GM19025 (cell line): ENCODE measurements at regions not wholly inside any gene's neighbourhood (a gene's known extent, or its start where the extent isn't known, plus 50 kb on each side); places are given as distances from the start of the nearest gene placed in this dataset.

ENCODE experiments used
- ATAC-seq: cut with Tn5 transposase; IDR thresholded peaks from one replicate; pipeline ENCODE4 v1.9.1; 2021; ENCODE audit warnings: mild to moderate bottlenecking, low read depth, moderate library complexity; ENCODE audit not compliant: unreplicated experiment

DNA sequence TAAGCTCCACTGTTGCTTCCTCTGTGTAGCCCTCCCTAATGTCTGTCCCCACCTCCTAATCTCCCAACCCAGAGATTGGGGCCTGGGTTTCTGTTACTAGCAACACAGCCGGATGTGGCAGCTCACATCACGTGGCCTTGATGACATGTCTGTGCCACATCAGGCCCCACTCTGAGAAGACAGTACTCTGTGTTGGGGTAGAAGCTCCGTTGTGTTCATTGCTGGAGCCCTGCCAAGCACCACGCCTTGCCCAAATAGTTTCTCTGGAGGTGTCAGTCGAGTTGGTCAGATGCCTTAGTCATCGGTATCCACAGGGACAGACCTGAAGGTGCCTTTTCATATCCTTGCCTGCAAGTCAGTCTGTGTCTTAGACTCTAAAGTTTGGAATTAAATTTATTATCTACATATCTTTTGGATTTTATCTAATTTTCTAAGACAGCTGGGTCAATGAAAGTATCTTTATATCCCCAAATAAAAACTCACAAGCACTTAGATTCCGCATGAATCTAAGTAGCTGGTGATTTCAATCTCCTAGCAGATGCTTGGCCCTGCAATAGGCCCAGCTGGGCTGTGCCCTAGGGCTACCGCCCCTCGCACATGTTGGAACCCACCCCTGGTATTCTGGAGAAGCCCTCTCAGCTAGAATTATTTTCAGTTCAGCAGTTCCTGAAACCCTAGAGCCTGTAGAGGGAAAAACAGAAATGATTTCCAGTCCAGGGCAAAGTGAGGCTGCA is 204.0 kb upstream of the TSHZ3 start:
- no peak for ATAC-seq

DNA sequence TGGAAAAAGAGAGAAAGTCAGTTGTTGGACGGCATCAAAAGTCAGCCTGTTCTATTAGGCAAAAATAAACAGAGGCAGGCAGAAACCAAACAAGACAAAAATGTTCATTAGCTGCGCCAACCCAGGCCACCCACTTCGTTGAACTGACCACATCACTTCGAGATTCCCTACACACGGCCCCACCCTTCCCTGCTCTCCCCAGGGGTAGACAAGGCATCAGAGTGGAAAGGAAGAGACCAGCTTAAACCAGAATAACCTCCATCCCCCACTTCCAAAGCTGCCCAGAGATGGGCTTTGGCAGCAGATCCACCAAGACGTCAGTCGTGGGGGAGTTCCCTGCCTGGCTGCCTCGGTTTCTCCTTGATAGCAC is 204.6 kb upstream of the TSHZ3 start:
- no peak for ATAC-seq

DNA sequence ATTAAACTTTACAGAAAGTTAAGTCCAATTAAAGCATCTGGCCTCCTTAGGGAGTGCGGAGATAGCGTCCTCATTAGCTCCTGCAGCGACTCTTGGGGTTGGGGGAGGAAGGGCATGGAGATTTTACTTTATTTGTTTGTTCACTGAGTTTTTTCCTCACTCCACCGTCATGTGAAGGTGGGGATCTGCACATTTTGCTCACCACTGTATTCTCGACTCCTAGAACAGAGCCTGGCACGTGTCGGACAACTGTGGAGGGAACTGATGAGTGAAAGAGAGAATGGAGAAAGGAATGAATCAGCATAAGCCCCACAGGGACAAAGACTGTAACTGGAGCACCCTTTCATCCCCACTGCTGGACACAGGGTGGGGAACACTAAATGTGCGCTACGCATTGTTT is 205.1 kb upstream of the TSHZ3 start:
- no peak for ATAC-seq

DNA sequence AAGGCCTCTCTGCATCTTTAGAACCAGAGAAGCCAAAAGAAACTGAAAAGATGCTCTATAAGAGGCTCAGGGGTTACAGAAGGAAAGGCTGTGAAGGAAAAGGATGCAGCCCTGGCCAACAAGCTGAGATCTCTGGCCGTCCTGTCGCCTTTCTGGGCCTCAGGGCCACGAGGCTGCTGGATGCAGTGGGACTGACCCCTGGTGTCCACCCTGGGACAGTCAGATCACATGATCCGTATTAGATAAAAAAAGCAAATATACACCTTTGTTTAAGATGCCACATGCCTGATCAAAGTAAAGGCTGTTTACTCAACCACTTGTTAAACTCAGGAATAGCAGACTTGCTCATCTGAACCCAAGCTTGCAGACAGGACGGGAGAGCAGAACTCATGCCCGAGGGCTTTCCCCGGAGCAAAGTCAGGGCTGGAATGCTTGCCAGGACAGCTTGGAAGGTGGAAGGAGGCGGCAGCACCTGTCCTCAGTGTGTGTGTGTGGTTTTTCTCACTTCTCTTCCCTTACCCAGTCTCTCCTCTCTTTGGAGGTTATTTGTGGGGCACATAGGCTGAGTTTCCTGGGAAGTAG is 206.5 kb upstream of the TSHZ3 start:
- ATAC-seq = no peak

DNA sequence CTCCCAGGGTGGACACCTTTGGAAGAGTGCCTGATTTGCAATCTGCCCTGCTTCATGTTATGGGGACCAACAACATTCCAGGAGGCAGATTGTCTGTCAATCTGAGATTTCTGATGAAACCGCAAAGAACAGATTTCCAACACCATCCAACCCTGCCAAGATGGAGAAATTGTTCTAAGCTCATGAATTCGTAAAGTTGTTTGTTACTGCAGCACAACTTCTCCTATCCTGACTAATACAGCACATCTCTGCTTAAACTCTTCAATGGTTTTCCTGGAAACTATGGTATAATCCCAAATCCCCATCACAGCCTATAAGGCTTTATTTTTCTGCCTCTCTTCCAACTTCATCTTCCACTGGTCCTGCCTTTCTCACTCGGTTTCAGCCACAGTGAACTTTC is 210.3 kb upstream of the TSHZ3 start:
- no peak for ATAC-seq

DNA sequence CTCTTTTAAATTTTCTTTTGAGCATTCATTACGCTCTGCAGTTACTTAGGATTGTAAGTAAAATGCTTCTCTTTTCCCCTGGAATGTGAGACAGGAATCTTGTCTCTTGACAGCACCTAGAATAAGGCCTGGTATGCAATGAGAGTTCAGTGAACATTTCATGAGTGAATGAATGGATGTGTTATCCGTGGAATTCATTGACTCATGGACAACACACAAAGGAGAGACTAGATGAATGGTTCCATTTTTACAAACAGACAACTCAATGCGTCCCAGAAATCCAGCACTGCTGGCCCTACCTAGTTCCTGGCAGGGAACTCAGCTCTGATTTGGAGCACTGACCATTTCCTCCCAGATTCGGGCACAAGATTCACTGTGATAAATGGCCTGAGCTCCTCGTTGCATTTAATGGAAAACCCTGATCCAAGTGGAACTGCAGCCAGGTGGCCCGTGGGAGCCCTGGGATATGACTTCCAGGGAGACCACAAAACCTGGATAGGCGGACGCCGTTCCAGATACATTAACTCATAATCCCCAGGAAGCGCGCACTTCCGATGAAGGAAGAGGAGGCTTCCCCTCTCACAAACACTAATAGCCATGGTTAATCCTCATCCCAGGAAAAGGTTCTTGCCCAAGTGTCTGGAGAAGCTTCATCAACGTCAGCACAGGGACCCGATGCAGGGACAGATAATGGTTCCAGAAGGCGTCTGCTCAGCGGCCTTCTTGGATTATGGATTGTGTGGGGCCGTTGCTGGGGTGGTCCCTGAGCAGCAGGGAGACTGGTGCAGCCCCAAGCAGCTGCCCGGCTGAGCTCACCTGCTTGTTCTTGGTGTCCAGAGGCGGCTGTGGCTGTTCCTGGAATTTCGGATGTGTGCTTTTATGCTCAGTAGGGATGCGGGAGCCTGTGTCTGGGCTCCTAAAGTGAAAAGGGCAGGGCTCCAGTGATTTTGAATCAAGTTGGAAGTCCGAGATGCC is 211.1 kb upstream of the TSHZ3 start:
- ATAC-seq = no peak

DNA sequence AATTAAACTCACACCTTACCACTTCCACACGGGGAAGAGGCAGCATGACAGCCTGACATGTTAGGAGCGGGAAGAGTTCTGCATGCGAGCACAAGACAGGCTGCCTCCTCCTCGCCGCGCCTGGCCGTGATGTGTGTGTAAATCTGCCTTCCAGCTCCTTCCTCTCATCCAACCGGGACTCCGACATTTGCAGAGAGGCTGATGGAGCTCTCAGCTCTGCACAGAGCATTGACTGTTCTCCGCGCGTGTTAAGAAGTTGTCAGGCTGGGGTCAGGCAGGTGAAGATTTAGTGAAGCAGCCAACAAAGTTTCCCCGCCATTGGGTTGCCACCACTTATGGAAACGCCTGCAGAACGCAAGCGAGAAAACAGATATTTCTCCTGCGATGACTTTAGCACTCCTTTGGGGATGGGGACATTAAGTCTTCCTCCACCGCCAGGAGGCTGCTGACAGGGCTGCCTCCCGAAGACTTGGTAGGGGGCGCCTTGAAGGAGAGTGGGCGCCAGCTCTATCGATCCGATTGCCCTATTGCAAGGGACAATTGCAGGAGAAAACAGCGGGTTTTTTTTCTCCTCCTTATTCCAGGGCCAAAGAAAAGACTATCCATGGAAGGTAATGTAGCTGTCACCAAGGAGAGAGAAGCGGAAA is 213.9 kb upstream of the TSHZ3 start:
- no peak for ATAC-seq

DNA sequence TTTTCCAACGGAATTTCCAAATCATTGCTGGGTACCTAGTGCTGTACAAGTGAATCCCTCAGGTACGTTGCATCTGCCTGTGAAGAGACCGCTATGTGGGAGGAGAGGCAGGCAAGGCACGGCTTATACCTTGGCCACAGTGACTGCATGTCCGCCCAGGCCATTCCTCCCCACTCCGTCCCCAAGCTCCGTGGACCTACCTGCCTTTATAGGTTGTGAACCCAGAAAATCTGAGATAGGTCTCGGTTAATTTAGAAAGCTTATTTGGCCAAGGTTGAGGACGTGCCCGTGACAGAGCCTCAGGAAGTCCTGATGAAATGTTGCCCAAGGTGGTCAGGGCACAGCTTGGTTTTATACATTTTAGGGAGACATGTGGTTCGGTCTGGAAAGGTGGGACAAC is 218.5 kb upstream of the TSHZ3 start:
- ATAC-seq = no peak

DNA sequence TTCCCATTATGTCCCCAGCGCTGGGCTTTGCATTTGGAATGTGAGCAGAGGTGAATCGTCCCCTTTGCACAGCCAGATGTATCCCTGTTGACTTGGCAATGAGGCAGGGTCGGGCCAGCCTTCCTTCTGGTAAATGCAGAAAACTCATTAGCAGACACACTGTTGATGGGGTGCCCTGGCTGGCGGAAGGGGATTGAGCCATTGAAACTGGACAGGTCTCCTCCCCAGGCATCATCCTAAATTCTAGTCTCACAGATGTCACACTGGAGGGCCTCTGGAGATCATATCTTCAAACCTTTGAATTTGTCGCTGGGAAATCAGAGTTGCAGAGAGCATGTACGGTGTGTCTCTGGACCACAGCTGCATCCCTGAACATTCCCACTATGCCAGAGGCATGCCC is 219.5 kb upstream of the TSHZ3 start:
- no peak for ATAC-seq

DNA sequence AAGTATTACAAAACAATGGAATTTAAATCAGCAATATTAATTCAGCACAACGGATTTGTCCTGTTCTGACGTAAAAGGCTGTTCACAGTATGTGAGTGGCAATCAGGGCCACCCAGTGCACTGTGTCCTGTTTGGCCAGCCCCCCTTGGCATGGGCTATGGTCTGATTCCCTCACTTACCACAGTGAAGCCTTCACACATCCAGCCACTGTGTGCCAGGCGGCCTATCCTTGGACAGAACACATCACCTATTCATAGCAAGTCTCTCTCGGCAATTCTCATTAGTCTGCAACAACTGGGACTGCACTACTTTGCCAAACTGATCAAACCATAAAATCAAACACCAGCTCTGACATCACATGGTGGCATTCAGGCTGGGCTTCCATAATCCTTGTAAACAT is 221.5 kb upstream of the TSHZ3 start:
- ATAC-seq = no peak

DNA sequence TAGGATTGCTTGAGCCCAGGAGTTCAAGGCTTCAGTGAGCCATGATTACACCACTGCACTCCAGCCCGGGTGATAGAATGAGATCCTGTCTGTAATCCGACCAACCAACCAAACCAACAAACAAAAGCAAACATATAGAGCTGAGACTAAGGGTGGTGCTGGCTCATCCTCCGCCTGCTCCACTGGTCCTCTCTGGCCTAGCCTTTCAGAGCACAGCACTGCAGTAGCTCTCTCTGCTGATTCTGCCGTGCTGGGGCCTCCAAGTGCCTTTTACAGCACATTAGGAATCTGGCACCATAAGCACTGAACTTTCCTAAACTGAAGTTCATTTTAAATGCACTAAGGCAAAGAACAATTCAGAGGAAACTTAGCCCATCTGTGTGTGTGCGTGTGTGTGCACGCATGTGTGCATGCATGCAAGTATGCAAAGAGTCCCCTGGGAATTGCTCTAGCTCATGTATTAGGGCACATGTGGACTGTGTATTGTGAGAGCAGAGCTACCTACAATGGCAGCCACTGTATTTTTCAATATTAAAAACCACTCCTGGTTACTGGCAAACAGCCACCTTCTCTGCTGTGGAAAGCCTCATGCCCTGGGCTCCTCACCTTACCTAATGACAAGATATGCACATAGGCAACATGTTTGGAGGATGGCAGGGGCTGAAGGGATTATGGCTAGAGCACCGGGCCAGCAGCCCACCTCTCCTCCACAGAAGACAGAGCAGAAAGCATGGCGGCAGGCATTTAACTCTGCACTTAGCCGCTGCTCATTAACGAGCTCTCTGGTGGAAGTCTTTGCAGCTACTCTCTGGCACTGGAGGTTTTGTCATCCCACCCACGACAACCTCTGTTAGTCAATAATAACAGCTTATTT is 223.1 kb upstream of the TSHZ3 start:
- ATAC-seq = no peak

DNA sequence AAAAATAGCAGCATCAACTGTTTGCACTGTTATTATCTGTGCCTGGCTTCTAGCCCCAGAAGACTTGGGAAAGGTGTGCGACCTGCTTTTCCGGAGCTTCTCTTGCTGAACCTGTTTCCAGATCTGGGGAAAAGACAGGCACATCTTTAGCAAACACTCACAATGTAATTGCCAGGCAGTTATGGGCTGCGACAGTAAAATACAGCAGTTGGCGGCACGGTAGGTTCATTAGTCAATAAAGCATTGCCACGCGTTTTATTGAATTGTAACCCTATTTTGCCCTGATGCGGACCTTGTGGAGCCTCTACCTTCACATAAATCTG is 223.7 kb upstream of the TSHZ3 start:
- ATAC-seq = no peak

DNA sequence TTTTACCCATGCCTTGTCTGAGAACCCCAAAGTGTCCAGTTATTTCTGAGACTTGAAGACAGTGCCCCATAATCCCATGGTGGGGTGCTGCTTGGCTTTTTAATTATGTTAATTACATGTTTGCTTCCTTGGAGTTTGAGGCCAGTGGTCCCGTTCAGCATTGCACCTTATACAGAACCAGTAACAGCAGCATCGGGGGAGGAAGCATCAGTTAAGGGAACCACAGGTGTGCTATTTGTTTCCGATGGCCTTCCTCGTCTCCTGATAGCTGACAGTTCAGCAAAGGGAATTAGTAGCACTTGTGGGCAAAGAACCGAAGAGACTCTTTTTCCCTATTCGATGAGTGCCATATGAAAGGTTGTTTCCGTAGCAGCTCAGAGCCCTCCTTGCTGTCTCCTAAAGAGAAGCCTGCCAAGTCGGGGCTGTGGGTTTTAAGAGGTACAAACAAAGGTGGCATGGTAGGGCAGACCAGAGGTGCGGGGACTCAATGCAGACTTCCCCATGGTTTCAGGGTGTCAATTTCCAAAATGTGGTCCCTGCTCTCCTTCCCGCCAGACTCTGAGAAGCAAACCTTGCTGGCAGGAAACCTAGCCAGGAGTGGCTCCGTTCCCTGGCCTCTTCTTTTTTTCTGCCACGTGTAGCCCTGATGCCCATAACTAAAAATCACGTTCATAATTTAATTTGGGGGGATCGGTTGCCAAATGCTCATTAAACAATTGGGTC is 225.2 kb upstream of the TSHZ3 start:
- ATAC-seq = no peak

DNA sequence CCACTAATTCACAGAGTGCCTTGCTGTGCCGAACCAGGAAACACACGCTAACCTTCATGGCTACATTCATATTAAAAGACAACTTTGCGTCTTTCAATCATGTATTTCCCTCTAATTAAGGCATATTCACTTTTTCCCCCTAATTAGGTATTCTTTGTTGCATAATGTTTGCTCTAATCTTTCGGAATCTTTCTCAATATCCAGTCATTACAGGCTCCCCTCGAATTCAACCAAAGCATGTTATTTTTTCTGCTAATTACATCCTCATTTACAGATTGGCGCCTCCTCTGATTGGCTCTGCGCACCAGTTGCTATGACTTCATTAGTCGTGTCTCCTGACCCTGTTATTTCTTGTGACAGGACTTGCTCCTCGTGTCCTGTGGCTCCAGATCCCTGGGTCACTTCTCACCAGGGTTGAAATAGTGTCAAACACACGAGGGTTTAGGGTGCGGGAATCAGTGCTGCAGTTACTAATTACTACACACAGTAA is 226.7 kb upstream of the TSHZ3 start:
- no peak for ATAC-seq

DNA sequence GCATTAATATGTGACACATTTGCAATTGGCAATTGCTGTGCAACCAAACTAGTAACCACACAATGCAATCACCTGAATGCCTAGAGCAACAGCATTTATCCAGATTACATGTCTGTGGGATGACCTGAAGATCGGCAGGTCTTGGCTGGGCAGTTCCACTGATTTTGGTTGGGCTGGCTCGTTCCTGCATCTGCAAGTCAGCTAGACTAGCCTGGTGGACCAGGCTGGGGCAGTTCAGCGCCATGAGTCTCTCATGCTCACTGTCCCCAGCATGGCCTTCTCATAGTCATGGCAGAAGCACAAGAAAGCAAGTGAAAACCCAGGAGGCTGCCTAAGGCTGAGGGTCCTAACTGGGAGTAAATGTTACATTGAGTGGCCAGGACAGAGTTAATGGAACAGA is 229.1 kb upstream of the TSHZ3 start:
- ATAC-seq = no peak

DNA sequence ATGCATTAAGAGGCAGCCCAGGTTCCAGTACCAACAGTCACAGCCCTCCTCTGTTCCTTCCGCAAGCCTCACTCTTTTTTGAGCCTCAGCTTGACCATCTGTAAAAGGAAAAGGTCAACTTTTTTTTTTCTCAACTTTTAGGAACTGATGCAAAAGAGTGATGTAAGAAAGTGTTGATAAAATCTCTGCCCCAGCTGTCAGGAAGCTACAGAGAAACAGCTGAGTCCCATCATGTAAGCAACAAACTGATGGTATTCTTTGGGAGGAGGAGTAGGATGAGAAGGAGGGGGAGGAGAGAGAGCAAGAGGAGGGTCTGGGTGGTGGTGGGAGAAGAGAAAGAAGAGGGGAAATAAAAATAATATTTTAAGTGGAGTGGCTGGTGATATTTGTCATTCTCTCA is 233.9 kb upstream of the TSHZ3 start:
- no peak for ATAC-seq

DNA sequence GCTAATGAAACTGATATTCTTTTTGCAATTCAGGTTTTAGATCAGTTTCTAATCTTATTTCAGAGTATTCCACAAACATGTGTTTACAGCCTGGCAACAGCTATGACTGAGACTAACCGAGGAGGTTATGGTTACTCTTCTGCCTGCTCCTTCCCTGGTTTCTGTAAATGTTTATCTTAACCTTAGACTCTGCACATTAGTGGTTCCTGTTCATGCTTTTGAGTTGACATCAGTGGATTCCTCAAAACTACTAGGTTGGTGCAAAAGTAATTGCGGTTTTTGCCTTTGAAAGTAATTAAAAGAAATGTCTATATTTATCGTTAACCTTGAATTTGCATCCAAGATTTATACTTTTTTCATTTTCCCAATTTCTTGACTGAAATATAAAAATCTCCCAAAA is 237.0 kb upstream of the TSHZ3 start:
- ATAC-seq = no peak

DNA sequence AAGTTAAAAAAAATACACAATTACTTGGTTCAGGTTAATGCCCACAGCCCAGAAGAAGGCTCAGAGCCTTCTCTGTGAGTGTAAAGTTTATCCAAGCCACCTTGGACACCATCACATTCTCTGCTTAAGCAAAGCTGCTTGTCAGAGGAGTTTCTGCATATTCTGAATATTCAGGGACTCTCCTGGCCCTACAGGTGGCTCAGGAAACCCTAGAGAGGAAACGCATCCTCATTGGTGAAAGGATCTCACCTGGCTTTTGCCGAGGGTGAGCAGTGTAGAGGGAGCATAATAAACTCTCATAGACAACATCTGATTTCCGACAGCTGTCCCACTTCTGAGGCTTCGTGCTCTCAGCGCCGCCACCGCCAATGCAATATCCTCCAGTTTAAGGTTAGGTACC is 239.9 kb upstream of the TSHZ3 start:
- ATAC-seq = no peak

DNA sequence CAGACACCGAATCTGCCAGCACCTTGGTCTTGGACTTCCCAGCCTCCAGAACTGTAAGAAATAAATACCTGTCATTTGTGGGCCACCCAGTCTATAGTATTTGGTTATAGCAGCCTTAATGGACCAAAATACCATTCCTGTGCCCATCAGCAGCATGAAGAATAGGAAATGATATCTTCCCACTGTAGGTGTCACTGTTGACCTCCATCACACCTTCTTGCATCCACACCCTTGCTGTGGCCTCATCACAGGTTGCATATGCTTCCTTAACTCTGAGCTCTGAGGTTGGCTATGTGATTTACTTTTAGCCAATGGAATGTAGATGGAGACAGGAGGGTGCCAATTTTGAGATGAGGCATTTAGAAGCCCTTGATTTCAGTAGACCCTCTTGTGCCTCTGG is 242.0 kb upstream of the TSHZ3 start:
- ATAC-seq = no peak
